HG02943 (cell line): ENCODE measurements at regions not wholly inside any gene's neighbourhood (a gene's known extent, or its start where the extent isn't known, plus 50 kb on each side); places are given as distances from the start of the nearest gene placed in this dataset.
"Not testable (repeated sequence)": the region's sequence is repeated elsewhere in the genome, so short reads cannot be mapped to it uniquely, and the experiment has no call there.

Experiments used
- ATAC-seq: cut with Tn5 transposase; IDR thresholded peaks from one replicate; pipeline ENCODE4 v1.9.1; 2021; ENCODE audit warnings: mild to moderate bottlenecking, low read depth, moderate library complexity; ENCODE audit not compliant: unreplicated experiment

GRCh38 chr7:124179641-124180040, 146.8 kb upstream of the TMEM229A start:
- ATAC-seq = no peak

- no peak for ATAC-seq
These were observed 145.0 kb upstream of the TMEM229A start for GRCh38 chr7:124177891-124178290.

- ATAC-seq = not testable (repeated sequence)
These were observed 138.9 kb upstream of the TMEM229A start for GRCh38 chr7:124171812-124172211.

GRCh38 chr7:124171068-124171467, 138.2 kb upstream of the TMEM229A start:
- no peak for ATAC-seq

- no peak for ATAC-seq
These were observed 135.7 kb upstream of the TMEM229A start for GRCh38 chr7:124168616-124169015.

GRCh38 chr7:124162667-124163066, 129.8 kb upstream of the TMEM229A start:
- ATAC-seq = no peak

GRCh38 chr7:124155432-124156022, 122.7 kb upstream of the TMEM229A start:
- no peak for ATAC-seq

GRCh38 chr7:124152859-124153692, 120.2 kb upstream of the TMEM229A start:
- ATAC-seq = no peak

GRCh38 chr7:124137664-124138063, 104.8 kb upstream of the TMEM229A start:
- ATAC-seq = no peak

- no peak for ATAC-seq
These were observed 91.3 kb upstream of the TMEM229A start for GRCh38 chr7:124124201-124124600.

GRCh38 chr7:124120911-124121310, 88.0 kb upstream of the TMEM229A start:
- ATAC-seq = no peak

- ATAC-seq = no peak
These were observed 80.2 kb upstream of the TMEM229A start for GRCh38 chr7:124113045-124113444.

GRCh38 chr7:124106575-124106974, 73.7 kb upstream of the TMEM229A start:
- ATAC-seq = no peak

- no peak for ATAC-seq
These were observed 68.4 kb upstream of the TMEM229A start for GRCh38 chr7:124101173-124101768.

- no peak for ATAC-seq
These were observed 67.3 kb upstream of the TMEM229A start for GRCh38 chr7:124100190-124100589.

GRCh38 chr7:124099585-124099984, 66.7 kb upstream of the TMEM229A start:
- not testable (repeated sequence) for ATAC-seq

GRCh38 chr7:124089621-124090020, 56.8 kb upstream of the TMEM229A start:
- ATAC-seq = no peak

GRCh38 chr7:124088590-124088989, 55.7 kb upstream of the TMEM229A start:
- no peak for ATAC-seq

- ATAC-seq = no peak
These were observed 54.0 kb upstream of the TMEM229A start for GRCh38 chr7:124086843-124087242.

GRCh38 chr7:124085179-124085578, 52.3 kb upstream of the TMEM229A start:
- ATAC-seq = no peak

- no peak for ATAC-seq
These were observed 51.2 kb upstream of the TMEM229A start for GRCh38 chr7:124084024-124084423.
